Mesothelial cell of epicardium (in vitro differentiated cells): ENCODE measurements at regions not wholly inside any gene's neighbourhood (a gene's known extent, or its start where the extent isn't known, plus 50 kb on each side); places are given as distances from the start of the nearest gene placed in this dataset.

ENCODE experiments used
- DNase-seq, 2 experiments: peaks; one replicate each; pipeline ENCODE4 v3.0.0; 2021; ENCODE audit warnings: low spot score in 2 of 2; ENCODE audit not compliant: unreplicated experiment in 2 of 2
- H3K27ac Mint-ChIP-seq: 2 replicates; pipeline ENCODE4 v1.8.0; 2021; ENCODE audit warnings: mixed read lengths
- H3K27me3 Mint-ChIP-seq: 2 replicates; pipeline ENCODE4 v1.8.0; 2021; ENCODE audit warnings: low read depth, mixed read lengths
- H3K36me3 Mint-ChIP-seq: 2 replicates; pipeline ENCODE4 v1.8.0; 2021; ENCODE audit warnings: mixed read lengths
- H3K4me1 Mint-ChIP-seq: 2 replicates; pipeline ENCODE4 v1.8.0; 2021; ENCODE audit warnings: mixed read lengths
- H3K4me3 Mint-ChIP-seq: 2 replicates; pipeline ENCODE4 v1.8.0; 2021; ENCODE audit warnings: mild to moderate bottlenecking, moderate library complexity, mixed read lengths
- H3K9me3 Mint-ChIP-seq: 2 replicates; pipeline ENCODE4 v1.8.0; 2021; ENCODE audit warnings: mixed read lengths
- CTCF ChIP-seq: fragments of 200-600 bp; sonication (generic); IDR thresholded peaks from one replicate; pipeline ENCODE4 v1.5.0; 2021; ENCODE audit warnings: antibody characterized with exemption; ENCODE audit not compliant: unreplicated experiment

- Mint-ChIP-seq H3K27me3 (no peaks in the 10 kb centered on the region), H3K4me3 (no peak overlapping the region), H3K36me3 (peaks cover 4% of the 10 kb centered on the region), H3K9me3 (peaks cover 17% of the 10 kb centered on the region), H3K27ac (no peak overlapping the region), H3K4me1 (peaks cover 3% of the 10 kb centered on the region)
- TF ChIP-seq CTCF = no peak
- DNase-seq = no peak
These were observed 952.1 kb downstream of the SLITRK6 start for GRCh38 chr13:84847107-84847506.

GRCh38 chr13:84845907-84846619, 953.2 kb downstream of the SLITRK6 start:
- Mint-ChIP-seq H3K4me3 (no peak overlapping the region), H3K4me1 (peaks cover 3% of the 10 kb centered on the region), H3K9me3 (peaks cover 17% of the 10 kb centered on the region), H3K27me3 (no peaks in the 10 kb centered on the region), H3K36me3 (peaks cover 4% of the 10 kb centered on the region), H3K27ac (no peak overlapping the region)
- TF ChIP-seq CTCF = no peak
- DNase-seq = no peak

GRCh38 chr13:84844473-84844872, 954.7 kb downstream of the SLITRK6 start:
- peaks cover 17% of the 10 kb centered on the region for H3K9me3 Mint-ChIP-seq

GRCh38 chr13:84843368-84843767, 955.9 kb downstream of the SLITRK6 start:
- H3K4me3 Mint-ChIP-seq = no peak overlapping the region
- no peak for DNase-seq
- TF ChIP-seq CTCF = no peak
- H3K4me1 Mint-ChIP-seq = peaks cover 3% of the 10 kb centered on the region
- peaks cover 4% of the 10 kb centered on the region for H3K36me3 Mint-ChIP-seq
- H3K27ac Mint-ChIP-seq = no peak overlapping the region
- H3K9me3 Mint-ChIP-seq = peaks cover 17% of the 10 kb centered on the region
- no peaks in the 10 kb centered on the region for H3K27me3 Mint-ChIP-seq

More at GRCh38 chr13:84844473-84844872, 954.7 kb downstream of the SLITRK6 start:
- Mint-ChIP-seq H3K4me1 (peaks cover 3% of the 10 kb centered on the region), H3K27ac (no peak overlapping the region), H3K36me3 (peaks cover 4% of the 10 kb centered on the region), H3K4me3 (no peak overlapping the region), H3K27me3 (no peaks in the 10 kb centered on the region)
- DNase-seq = no peak
- TF ChIP-seq CTCF = no peak

GRCh38 chr13:84834201-84834600, 951.9 kb upstream of the SLITRK1 start:
- no peaks in the 10 kb centered on the region for H3K9me3 Mint-ChIP-seq
- H3K36me3 Mint-ChIP-seq = no peaks in the 10 kb centered on the region
- H3K4me3 Mint-ChIP-seq = no peak overlapping the region
- no peaks in the 10 kb centered on the region for H3K4me1 Mint-ChIP-seq
- no peaks in the 10 kb centered on the region for H3K27me3 Mint-ChIP-seq
- no peak for TF ChIP-seq CTCF
- no peak overlapping the region for H3K27ac Mint-ChIP-seq
- no peak for DNase-seq
